Naive B cell (primary cell): ENCODE measurements at regions not wholly inside any gene's neighbourhood (a gene's known extent, or its start where the extent isn't known, plus 50 kb on each side); places are given as distances from the start of the nearest gene placed in this dataset.

Source experiments
- ATAC-seq, 2 donors: fragments of 150-1000 bp; cut with Tn5 transposase; 2 replicates each; pipeline ENCODE4 v1.10.0; 2021; ENCODE audit warnings: low read depth in 2 of 2, mild to moderate bottlenecking in 2 of 2, moderate library complexity in 2 of 2
- DNase-seq: peaks from one replicate; pipeline ENCODE4 v3.0.0; 2022
- H3K27ac Mint-ChIP-seq, 6 donors: one replicate each; pipeline ENCODE4 v1.8.0; 2020 to 2022; ENCODE audit warnings: mild to moderate bottlenecking in 6 of 6, mixed read lengths in 6 of 6, moderate library complexity in 5 of 6, inconsistent platforms in 2 of 6
- H3K27me3 Mint-ChIP-seq, 3 donors: one replicate each; pipeline ENCODE4 v1.8.0; 2021 to 2022; ENCODE audit warnings: mixed read lengths in 3 of 3, mild to moderate bottlenecking in 1 of 3
- H3K36me3 Mint-ChIP-seq, 2 donors: one replicate each; pipeline ENCODE4 v1.8.0; 2020 to 2022; ENCODE audit warnings: mixed read lengths in 2 of 2, inconsistent platforms in 1 of 2, mild to moderate bottlenecking in 1 of 2
- H3K4me1 Mint-ChIP-seq, 3 donors: one replicate each; pipeline ENCODE4 v1.8.0; 2020 to 2022; ENCODE audit warnings: mixed read lengths in 3 of 3, inconsistent platforms in 1 of 3, mild to moderate bottlenecking in 1 of 3, moderate library complexity in 1 of 3
- H3K4me3 Mint-ChIP-seq, 8 donors: one replicate each; pipeline ENCODE4 v1.8.0; 2020 to 2022; ENCODE audit warnings: mild to moderate bottlenecking in 8 of 8, mixed read lengths in 8 of 8, moderate library complexity in 8 of 8, inconsistent platforms in 2 of 8
- H3K9me3 Mint-ChIP-seq, 7 donors: one replicate each; pipeline ENCODE4 v1.8.0; 2020 to 2022; ENCODE audit warnings: mixed read lengths in 7 of 7, mild to moderate bottlenecking in 5 of 7, inconsistent platforms in 2 of 7, moderate library complexity in 1 of 7

DNA sequence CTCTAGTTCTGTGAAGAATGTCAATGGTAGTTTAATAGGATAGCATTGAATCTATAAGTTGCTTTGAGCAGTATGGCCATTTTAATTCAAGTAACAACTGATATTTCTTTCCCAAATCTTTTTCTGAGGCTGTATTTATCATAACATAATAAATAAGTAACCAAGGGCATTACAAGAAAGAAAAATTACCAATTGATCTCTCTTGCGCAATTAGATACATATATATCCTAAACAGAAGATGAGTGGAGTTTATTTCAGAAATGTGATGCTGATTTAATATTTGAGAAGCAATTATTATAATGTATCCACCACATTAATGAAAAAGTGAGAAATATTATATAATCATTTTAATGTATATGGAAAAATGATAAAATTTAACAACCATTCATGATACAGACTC, 802.5 kb upstream of the AGA start:
- Mint-ChIP-seq H3K9me3 (peaks cover 0 to 18% (median 11%) of the 10 kb centered on the region in 7 donors), H3K4me1 (no peaks in the 10 kb centered on the region), H3K27ac (no peak overlapping the region), H3K4me3 (no peak overlapping the region), H3K36me3 (no peaks in the 10 kb centered on the region), H3K27me3 (no peaks in the 10 kb centered on the region)
- DNase-seq (no peak), ATAC-seq (no peak)

DNA sequence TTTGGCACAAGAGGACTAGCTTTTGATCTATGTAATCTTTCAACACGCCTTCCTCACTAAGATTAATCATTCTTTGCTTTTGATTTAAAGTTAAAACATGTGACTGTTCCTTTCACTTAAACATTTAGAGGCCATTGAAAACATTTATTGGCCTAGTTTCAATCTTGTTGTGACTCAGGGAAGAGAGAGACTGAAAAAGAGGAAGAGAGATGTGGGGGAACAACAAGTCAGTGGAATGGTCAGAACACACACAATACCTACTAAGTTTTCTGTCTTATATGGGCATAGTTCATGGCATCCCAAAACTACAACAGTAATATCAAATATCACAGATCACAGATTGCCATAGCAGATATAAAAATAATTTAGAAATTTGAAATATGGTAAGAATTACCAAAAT, 812.9 kb upstream of the AGA start:
- no peak overlapping the region for H3K27ac Mint-ChIP-seq
- H3K4me1 Mint-ChIP-seq = no peaks in the 10 kb centered on the region
- no peaks in the 10 kb centered on the region for H3K36me3 Mint-ChIP-seq
- peaks cover 0 to 16% (median 2%) of the 10 kb centered on the region in 7 donors for H3K9me3 Mint-ChIP-seq
- DNase-seq = no peak
- no peaks in the 10 kb centered on the region for H3K27me3 Mint-ChIP-seq
- H3K4me3 Mint-ChIP-seq = no peak overlapping the region
- ATAC-seq = no peak

- H3K9me3 Mint-ChIP-seq = peaks cover 0 to 10% (median 4%) of the 10 kb centered on the region in 7 donors
- DNase-seq (no peak), ATAC-seq (no peak)
- no peaks in the 10 kb centered on the region for H3K36me3 Mint-ChIP-seq
- no peak overlapping the region for H3K4me3 Mint-ChIP-seq
- no peaks in the 10 kb centered on the region for H3K27me3 Mint-ChIP-seq
- H3K27ac Mint-ChIP-seq = no peak overlapping the region
- H3K4me1 Mint-ChIP-seq = no peaks in the 10 kb centered on the region
Observed at GRCh38 chr4:178258603-178259002, 816.4 kb upstream of the AGA start.

DNA sequence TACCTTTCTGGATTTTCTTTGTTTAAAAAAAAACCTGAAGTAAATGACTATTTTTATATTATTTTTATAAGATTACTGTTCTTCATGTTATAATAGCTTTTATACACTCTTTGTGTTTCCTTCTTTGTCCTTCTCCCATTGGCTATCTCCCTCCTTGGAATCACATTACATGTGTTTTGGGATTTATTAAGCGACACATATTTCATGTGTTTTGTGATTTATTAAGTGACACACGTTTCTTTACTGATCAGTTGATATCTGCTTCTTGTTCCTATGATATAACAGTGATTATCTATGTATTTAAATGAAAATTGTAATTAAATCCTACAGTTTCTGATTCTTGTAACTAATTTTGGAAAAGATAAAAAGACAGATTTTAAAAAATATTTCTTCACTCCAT, 817.3 kb upstream of the AGA start:
- DNase-seq (no peak), ATAC-seq (no peak)
- Mint-ChIP-seq H3K36me3 (no peaks in the 10 kb centered on the region), H3K4me1 (no peaks in the 10 kb centered on the region), H3K27me3 (no peaks in the 10 kb centered on the region), H3K4me3 (no peak overlapping the region), H3K9me3 (peaks cover 0 to 9% (median 3%) of the 10 kb centered on the region in 7 donors), H3K27ac (no peak overlapping the region)

GRCh38 chr4:178264001-178264400, 821.8 kb upstream of the AGA start:
- no peaks in the 10 kb centered on the region for H3K36me3 Mint-ChIP-seq
- H3K27me3 Mint-ChIP-seq = no peaks in the 10 kb centered on the region
- H3K9me3 Mint-ChIP-seq = peaks cover 0 to 19% (median 5%) of the 10 kb centered on the region in 7 donors
- no peak overlapping the region for H3K27ac Mint-ChIP-seq
- H3K4me3 Mint-ChIP-seq = no peak overlapping the region
- no peaks in the 10 kb centered on the region for H3K4me1 Mint-ChIP-seq
- no peak for ATAC-seq
- DNase-seq = no peak

DNA sequence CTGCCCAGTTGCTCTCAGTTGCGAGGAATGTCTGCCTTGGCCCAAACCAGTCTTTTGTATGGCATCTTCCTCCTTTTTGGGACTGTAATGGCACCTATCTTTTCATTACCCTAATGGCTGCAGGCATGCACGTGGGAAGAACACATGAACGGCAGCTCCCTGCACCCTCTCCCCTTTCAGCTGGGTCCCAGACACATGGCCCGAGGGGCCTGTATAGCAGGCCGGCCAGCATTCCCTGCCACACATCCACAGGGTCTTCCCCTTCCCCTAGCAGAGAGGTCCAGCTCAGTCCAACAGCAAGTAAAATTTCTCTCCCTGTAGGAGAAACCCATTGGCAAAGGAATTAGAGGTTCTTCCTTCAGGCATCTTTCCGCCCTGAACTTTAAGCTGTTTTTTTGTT, 829.1 kb upstream of the AGA start:
- Mint-ChIP-seq H3K9me3 (peaks cover 7 to 23% (median 14%) of the 10 kb centered on the region in 7 donors), H3K27ac (no peak overlapping the region), H3K4me1 (no peaks in the 10 kb centered on the region), H3K4me3 (no peak overlapping the region), H3K27me3 (no peaks in the 10 kb centered on the region), H3K36me3 (no peaks in the 10 kb centered on the region)
- DNase-seq (no peak), ATAC-seq (no peak)

- no peak for ATAC-seq
- Mint-ChIP-seq H3K4me1 (no peaks in the 10 kb centered on the region), H3K4me3 (no peak overlapping the region), H3K27me3 (no peaks in the 10 kb centered on the region), H3K27ac (no peak overlapping the region), H3K9me3 (peaks cover 7 to 19% (median 14%) of the 10 kb centered on the region in 7 donors), H3K36me3 (no peaks in the 10 kb centered on the region)
- no peak for DNase-seq
Observed at GRCh38 chr4:178273168-178273567, 830.9 kb upstream of the AGA start.

DNA sequence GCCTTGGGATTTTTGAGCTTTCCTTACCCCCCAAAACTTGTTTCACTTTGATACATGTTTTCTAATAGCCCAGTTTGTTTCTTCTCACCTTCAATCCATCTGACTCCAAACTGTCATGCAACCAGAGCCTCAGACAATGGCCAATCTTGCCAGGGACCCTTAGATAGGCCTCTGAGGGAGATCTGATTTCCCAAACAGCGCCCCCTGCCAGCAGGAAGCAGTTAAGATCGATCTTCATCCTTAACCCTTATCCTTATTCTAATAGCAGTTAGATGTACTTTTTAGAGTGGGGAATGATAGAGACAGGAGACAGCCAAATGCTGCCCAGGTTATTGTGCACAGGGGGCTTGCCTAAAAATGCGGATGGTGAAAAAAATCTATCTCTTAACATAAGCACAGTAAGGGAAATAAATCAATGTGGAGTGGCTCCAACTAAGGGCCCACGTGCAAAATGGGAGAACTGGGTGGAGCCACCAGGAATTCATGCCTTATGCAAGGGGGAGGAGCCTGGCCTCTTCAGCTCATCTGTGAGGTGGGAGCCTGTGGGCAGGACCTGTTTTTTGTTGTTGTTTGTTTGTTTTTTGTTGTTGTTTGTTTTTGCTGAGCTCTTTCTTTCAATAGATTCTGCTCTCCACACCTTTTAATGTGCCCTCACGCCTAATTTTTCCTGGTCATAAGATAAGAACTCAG, 833.6 kb upstream of the AGA start:
- Mint-ChIP-seq H3K27me3 (no peaks in the 10 kb centered on the region), H3K27ac (no peak overlapping the region), H3K9me3 (peaks cover 4 to 17% (median 11%) of the 10 kb centered on the region in 7 donors), H3K4me3 (peak overlapping the region in 1 of 8 donors; percentile 65), H3K36me3 (no peaks in the 10 kb centered on the region), H3K4me1 (no peaks in the 10 kb centered on the region)
- ATAC-seq (no peak), DNase-seq (no peak)

GRCh38 chr4:178280362-178280761, 838.1 kb upstream of the AGA start:
- no peak for ATAC-seq
- Mint-ChIP-seq H3K27ac (no peak overlapping the region), H3K4me1 (no peaks in the 10 kb centered on the region), H3K4me3 (no peak overlapping the region), H3K27me3 (no peaks in the 10 kb centered on the region), H3K36me3 (no peaks in the 10 kb centered on the region), H3K9me3 (peaks cover 3 to 18% (median 11%) of the 10 kb centered on the region in 7 donors)
- no peak for DNase-seq

DNA sequence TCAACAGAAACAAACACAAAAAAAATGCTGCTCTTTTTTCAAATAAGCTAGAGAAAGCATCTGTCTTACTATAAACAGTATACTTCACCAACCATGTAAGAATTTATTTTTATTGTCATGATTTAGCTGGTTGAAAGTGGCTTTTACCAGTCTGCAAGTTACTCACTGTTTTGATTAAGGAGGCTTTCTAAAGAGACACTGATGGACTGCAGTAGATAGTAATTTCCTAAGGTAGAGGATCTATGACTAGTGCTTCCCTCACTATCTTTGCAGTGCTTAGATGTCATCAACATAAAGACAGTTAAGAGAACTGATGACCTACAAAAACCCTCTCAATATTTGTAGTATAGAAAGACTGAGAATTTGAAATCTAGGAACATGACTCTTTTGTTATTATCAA, 846.2 kb upstream of the AGA start:
- Mint-ChIP-seq H3K4me1 (no peaks in the 10 kb centered on the region), H3K27me3 (no peaks in the 10 kb centered on the region), H3K9me3 (peaks cover 0 to 13% (median 6%) of the 10 kb centered on the region in 7 donors), H3K36me3 (no peaks in the 10 kb centered on the region), H3K27ac (no peak overlapping the region), H3K4me3 (no peak overlapping the region)
- ATAC-seq = no peak
- no peak for DNase-seq

DNA sequence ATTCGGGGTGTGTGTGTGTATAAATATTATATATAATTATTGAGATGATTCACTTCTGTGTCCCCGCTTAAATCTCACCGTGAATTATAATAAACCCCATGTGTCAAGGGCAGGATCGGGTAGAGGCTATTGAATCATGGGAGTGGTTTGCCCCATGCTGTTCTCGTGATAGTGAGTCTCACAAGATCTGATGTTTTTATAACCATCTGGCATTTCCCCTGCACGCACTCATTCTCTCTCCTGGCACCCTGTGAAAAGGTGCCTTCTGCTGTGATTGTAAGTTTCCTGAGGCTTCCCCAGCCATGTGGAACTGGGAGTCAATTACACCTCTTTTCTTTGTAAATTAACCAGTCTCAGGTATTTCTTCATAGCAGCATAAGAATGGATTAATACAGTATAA, 851.4 kb upstream of the AGA start:
- no peaks in the 10 kb centered on the region for H3K4me1 Mint-ChIP-seq
- H3K27ac Mint-ChIP-seq = no peak overlapping the region
- H3K4me3 Mint-ChIP-seq = no peak overlapping the region
- ATAC-seq (no peak), DNase-seq (no peak)
- H3K9me3 Mint-ChIP-seq = peaks cover 0 to 12% (median 5%) of the 10 kb centered on the region in 7 donors
- no peaks in the 10 kb centered on the region for H3K36me3 Mint-ChIP-seq
- no peaks in the 10 kb centered on the region for H3K27me3 Mint-ChIP-seq

GRCh38 chr4:178296669-178297068, 854.4 kb upstream of the AGA start:
- DNase-seq (no peak), ATAC-seq (no peak)
- Mint-ChIP-seq H3K9me3 (peaks cover 0 to 15% (median 4%) of the 10 kb centered on the region in 7 donors), H3K4me3 (no peak overlapping the region), H3K27ac (no peak overlapping the region), H3K27me3 (no peaks in the 10 kb centered on the region), H3K36me3 (no peaks in the 10 kb centered on the region), H3K4me1 (no peaks in the 10 kb centered on the region)

- no peak overlapping the region for H3K27ac Mint-ChIP-seq
- no peak for DNase-seq
Observed at GRCh38 chr4:178306565-178306964, 864.3 kb upstream of the AGA start.

GRCh38 chr4:178309890-178310289, 867.7 kb upstream of the AGA start:
- Mint-ChIP-seq H3K27ac (no peak overlapping the region), H3K36me3 (no peaks in the 10 kb centered on the region), H3K9me3 (peaks cover 0 to 5% (median 0%) of the 10 kb centered on the region in 7 donors), H3K4me1 (no peaks in the 10 kb centered on the region), H3K4me3 (no peak overlapping the region), H3K27me3 (no peaks in the 10 kb centered on the region)
- no peak for ATAC-seq
- no peak for DNase-seq

More at GRCh38 chr4:178306565-178306964, 864.3 kb upstream of the AGA start:
- no peak for ATAC-seq
- no peaks in the 10 kb centered on the region for H3K4me1 Mint-ChIP-seq
- H3K4me3 Mint-ChIP-seq = no peak overlapping the region
- peaks cover 0 to 5% (median 3%) of the 10 kb centered on the region in 7 donors for H3K9me3 Mint-ChIP-seq
- no peaks in the 10 kb centered on the region for H3K36me3 Mint-ChIP-seq
- H3K27me3 Mint-ChIP-seq = no peaks in the 10 kb centered on the region

GRCh38 chr4:178311997-178312396, 869.8 kb upstream of the AGA start:
- no peak for ATAC-seq
- H3K4me3 Mint-ChIP-seq = no peak overlapping the region

More at GRCh38 chr4:178311997-178312396, 869.8 kb upstream of the AGA start:
- H3K27me3 Mint-ChIP-seq = no peaks in the 10 kb centered on the region
- H3K9me3 Mint-ChIP-seq = peaks cover 0 to 5% (median 0%) of the 10 kb centered on the region in 7 donors
- DNase-seq = no peak
- no peaks in the 10 kb centered on the region for H3K4me1 Mint-ChIP-seq
- H3K36me3 Mint-ChIP-seq = no peaks in the 10 kb centered on the region
- no peak overlapping the region for H3K27ac Mint-ChIP-seq
